ENCODE measurements at regions not wholly inside any gene's neighbourhood (a gene's known extent, or its start where the extent isn't known, plus 50 kb on each side); places are given as distances from the start of the nearest gene placed in this dataset.
"Not testable (repeated sequence)": the region's sequence is repeated elsewhere in the genome, so short reads cannot be mapped to it uniquely, and the experiment has no call there.

DNA sequence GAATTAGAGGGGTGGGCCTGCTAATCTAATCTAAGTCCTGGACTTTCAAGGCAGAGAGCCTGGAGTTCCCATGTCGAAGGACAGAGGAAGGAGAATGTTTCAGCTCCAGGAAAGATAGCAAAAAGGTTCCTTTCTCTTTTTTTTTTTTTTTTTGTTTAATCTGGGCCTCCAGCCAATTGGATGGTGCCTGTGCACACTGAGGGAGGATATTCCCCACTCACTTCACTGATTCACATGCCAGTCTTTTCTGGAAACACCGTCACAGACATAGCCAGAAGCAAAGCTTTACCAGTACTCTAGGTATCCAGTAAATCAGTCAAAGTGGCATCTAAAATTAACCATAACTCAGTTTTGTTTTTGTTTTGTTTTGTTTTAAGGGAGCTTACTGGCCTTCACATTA is 721.1 kb downstream of the TENT5A start:
- no peak overlapping the region for H3K4me3 ChIP-seq (ENCODE audit: low read length)

DNA sequence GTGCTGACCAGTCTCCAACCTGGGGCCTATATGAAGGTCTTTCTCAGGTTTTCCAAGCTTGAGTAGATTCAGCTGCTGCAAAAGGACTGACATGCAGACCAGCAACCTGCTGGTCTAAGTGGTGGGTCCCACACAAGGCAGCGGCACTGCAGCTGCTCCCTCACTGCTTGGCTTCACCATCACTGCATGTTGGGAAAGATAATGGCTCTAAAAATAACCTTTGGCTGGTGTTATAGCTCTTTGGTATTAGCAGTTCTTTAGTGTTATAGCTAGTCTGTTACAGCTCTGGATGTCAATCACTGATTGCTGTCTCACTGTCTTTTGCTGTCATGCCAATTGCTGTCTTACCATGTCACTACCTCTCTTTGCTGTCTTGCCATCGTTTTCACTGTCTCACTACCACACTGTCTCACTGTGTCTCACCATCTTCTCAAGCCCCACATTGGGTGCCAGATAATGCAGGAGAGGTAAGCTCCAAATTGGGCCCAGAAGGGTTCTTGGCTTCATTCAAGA is 726.4 kb downstream of the TENT5A start:
- no peak overlapping the region for H3K4me3 ChIP-seq (ENCODE audit: low read length)
- no peaks in the 10 kb centered on the region for H3K27me3 ChIP-seq (ENCODE audit: control insufficient read depth, insufficient read depth, low read length)
- H3K9me3 ChIP-seq (replicated peaks; ENCODE audit: low read length), result no peaks in the 10 kb centered on the region
- H3K9ac ChIP-seq (ENCODE audit: low read depth, low read length), result no peak overlapping the region
- H3K4me2 ChIP-seq (ENCODE audit: low read length), result no peak overlapping the region
- H3K36me3 ChIP-seq (ENCODE audit: insufficient read depth, low read length), result no peaks in the 10 kb centered on the region
- no peaks in the 10 kb centered on the region for H3K4me1 ChIP-seq (ENCODE audit: control insufficient read depth, insufficient read depth, low read length)

More for the DNA sequence above, 721.1 kb downstream of the TENT5A start:
- no peaks in the 10 kb centered on the region for H3K27me3 ChIP-seq (ENCODE audit: control insufficient read depth, insufficient read depth, low read length)
- H3K4me2 ChIP-seq (ENCODE audit: low read length), result no peak overlapping the region
- no peaks in the 10 kb centered on the region for H3K4me1 ChIP-seq (ENCODE audit: control insufficient read depth, insufficient read depth, low read length)
- no peak overlapping the region for H3K9ac ChIP-seq (ENCODE audit: low read depth, low read length)
- no peaks in the 10 kb centered on the region for H3K36me3 ChIP-seq (ENCODE audit: insufficient read depth, low read length)
- no peaks in the 10 kb centered on the region for H3K9me3 ChIP-seq (replicated peaks; ENCODE audit: low read length)

DNA sequence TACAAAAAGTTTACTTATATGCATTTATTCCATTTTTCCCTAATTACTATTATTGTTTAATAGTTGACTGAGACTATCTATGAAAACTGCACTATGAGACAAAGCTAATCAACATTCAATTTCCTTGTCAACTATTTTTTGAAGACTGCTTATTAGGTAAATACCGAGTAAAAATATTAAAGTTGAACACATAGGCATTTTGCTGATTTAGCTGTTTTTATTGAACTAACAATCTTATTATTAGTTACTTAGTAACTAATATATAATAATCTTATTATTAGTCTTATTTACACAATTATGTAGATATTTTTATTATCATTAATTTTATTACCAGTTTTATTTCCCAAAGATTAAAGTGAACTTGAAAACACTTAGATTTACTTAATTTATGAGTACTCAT is 728.8 kb downstream of the TENT5A start:
- Histone ChIP-seq H3K9ac (ENCODE audit: low read depth, low read length) (no peak overlapping the region), H3K9me3 (replicated peaks; ENCODE audit: low read length) (no peaks in the 10 kb centered on the region), H3K36me3 (ENCODE audit: insufficient read depth, low read length) (no peaks in the 10 kb centered on the region), H3K4me1 (ENCODE audit: control insufficient read depth, insufficient read depth, low read length) (no peaks in the 10 kb centered on the region), H3K27me3 (ENCODE audit: control insufficient read depth, insufficient read depth, low read length) (no peaks in the 10 kb centered on the region), H3K4me2 (ENCODE audit: low read length) (no peak overlapping the region), H3K4me3 (ENCODE audit: low read length) (no peak overlapping the region)

DNA sequence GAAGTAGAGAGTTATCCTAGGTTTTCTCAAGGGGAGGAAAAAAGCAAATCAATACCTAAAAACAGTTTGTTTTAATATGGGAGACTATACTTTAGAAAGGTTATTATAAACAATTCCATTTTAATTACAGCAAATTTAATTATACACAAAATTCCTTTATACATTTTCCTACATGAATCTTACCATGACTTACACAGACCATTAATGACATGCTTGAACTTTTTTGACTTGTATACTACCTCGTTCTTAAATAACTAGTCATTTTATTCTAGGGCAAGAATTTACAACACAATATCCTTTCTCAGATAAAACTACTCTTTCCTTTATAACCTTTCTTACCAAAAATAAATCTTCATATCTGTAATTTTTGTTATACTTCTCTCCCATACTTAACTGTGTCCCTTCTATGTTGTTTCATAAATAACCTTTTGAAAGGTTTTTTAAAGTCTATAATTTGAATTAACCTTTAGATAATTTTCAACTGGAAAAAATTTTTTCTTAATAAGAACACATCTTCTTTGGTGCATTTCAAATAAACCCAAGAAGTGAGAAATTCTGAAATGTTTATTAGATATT is 729.4 kb downstream of the TENT5A start:
- Histone ChIP-seq H3K4me2 (ENCODE audit: low read length) (no peak overlapping the region), H3K9me3 (replicated peaks; ENCODE audit: low read length) (no peaks in the 10 kb centered on the region), H3K4me1 (ENCODE audit: control insufficient read depth, insufficient read depth, low read length) (no peaks in the 10 kb centered on the region), H3K9ac (ENCODE audit: low read depth, low read length) (no peak overlapping the region), H3K4me3 (ENCODE audit: low read length) (no peak overlapping the region), H3K36me3 (ENCODE audit: insufficient read depth, low read length) (no peaks in the 10 kb centered on the region), H3K27me3 (ENCODE audit: control insufficient read depth, insufficient read depth, low read length) (no peaks in the 10 kb centered on the region)

DNA sequence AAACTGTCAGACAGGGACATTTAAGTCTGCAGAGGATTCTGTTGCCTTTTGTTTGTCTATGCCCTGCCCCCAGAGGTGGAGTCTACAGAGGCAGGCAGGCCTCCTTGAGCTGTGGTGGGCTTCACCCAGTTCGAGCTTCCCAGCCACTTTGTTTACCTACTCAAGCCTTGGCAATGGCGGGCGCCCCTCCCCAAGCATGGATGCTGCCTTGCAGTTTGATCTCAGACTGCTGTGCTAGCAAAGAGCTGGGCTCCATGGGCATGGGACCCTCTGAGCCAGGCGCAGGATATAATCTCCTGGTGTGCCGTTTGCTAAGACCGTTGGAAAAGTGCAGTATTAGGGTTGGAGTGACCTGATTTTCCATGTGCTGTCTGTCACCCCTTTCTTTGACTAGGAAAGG is 734.9 kb downstream of the TENT5A start:
- H3K4me1 ChIP-seq (ENCODE audit: control insufficient read depth, insufficient read depth, low read length); H3K4me2 ChIP-seq (ENCODE audit: low read length); H3K4me3 ChIP-seq (ENCODE audit: low read length); H3K27me3 ChIP-seq (ENCODE audit: control insufficient read depth, insufficient read depth, low read length); H3K9me3 ChIP-seq (replicated peaks; ENCODE audit: low read length); H3K9ac ChIP-seq (ENCODE audit: low read depth, low read length); H3K36me3 ChIP-seq (ENCODE audit: insufficient read depth, low read length): not testable (repeated sequence)

DNA sequence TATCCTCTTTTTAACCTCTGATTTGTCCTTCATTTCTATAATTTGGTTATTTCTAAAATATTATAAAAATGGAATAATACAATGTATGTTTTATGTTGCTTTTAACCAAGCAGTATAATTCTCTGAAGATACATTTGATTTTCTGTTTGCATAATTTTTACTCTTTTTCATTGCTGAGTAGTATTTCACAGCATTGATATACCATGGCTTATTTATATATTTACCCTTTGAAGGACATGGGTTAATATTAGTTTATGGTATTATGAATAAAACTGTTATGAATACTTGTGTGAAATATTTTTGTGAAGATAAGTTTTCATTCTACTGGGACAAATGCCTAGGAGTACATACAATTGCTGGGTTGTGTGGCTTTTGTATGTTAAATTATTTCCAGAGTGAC is 748.6 kb downstream of the TENT5A start:
- Histone ChIP-seq H3K9ac (ENCODE audit: low read depth, low read length) (no peak overlapping the region), H3K4me1 (ENCODE audit: control insufficient read depth, insufficient read depth, low read length) (peaks cover 5% of the 10 kb centered on the region), H3K4me2 (ENCODE audit: low read length) (no peak overlapping the region), H3K9me3 (replicated peaks; ENCODE audit: low read length) (no peaks in the 10 kb centered on the region), H3K27me3 (ENCODE audit: control insufficient read depth, insufficient read depth, low read length) (no peaks in the 10 kb centered on the region), H3K36me3 (ENCODE audit: insufficient read depth, low read length) (no peaks in the 10 kb centered on the region), H3K4me3 (ENCODE audit: low read length) (no peak overlapping the region)

DNA sequence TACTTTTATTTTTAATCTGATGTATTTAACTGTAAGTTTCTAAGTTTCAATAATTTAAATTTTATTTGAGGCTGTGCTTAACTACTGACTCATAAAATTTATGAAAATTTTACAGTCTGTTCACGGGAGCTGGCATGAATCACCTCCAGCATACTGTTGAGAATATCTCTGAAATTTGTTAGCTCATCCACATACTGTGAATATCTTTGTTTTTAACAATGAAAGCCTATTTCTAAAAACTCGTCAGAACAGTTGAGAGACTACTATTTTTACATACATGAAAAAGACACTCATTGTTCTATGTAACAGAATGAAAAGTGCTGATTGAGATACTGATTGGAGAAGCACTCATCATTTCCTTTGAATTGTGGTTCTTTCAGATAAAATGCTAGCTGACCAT is 749.3 kb downstream of the TENT5A start:
- no peaks in the 10 kb centered on the region for H3K36me3 ChIP-seq (ENCODE audit: insufficient read depth, low read length)
- no peak overlapping the region for H3K4me2 ChIP-seq (ENCODE audit: low read length)
- H3K4me1 ChIP-seq (ENCODE audit: control insufficient read depth, insufficient read depth, low read length), result peaks cover 5% of the 10 kb centered on the region
- H3K9ac ChIP-seq (ENCODE audit: low read depth, low read length), result no peak overlapping the region
- H3K27me3 ChIP-seq (ENCODE audit: control insufficient read depth, insufficient read depth, low read length), result no peaks in the 10 kb centered on the region
- no peaks in the 10 kb centered on the region for H3K9me3 ChIP-seq (replicated peaks; ENCODE audit: low read length)
- no peak overlapping the region for H3K4me3 ChIP-seq (ENCODE audit: low read length)

DNA sequence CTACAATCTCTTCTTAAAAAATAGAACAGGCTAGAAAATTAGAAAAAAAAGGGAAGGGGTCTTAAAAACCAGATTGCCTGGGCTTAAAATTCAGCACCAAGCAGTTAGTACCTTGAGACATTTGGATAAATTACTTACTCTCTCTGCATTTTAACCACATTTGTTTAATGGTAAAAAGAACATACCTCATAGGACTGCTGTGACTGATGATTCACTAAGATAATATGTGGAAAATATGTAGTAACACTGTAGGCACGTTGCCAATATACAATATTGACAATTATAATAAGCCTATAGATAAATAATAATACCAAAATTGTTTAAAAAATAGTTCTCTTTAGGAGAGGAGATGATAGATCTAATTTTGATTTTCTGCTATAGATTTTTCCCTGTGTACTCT is 750.4 kb downstream of the TENT5A start:
- Histone ChIP-seq H3K36me3 (ENCODE audit: insufficient read depth, low read length) (no peaks in the 10 kb centered on the region), H3K27me3 (ENCODE audit: control insufficient read depth, insufficient read depth, low read length) (no peaks in the 10 kb centered on the region), H3K9me3 (replicated peaks; ENCODE audit: low read length) (no peaks in the 10 kb centered on the region)

DNA sequence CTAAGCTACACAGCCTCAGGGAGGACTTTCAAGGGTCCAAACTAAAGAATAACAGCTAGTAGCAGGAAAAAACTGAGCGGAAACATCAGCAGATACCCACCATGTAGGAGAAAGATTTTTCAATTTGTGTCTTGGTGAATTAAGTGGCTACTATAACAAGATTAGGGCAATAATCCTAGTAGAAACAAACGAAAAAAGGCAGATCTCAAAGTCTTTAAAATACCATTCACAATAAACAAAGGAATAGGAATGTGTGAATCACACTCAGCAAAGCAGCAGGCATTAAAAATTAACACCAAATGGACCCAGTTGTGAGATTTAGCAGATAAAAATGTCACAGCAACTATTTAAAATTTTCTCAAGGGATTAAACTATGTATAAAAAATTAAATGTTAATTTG is 761.2 kb downstream of the TENT5A start:
- no peaks in the 10 kb centered on the region for H3K27me3 ChIP-seq (ENCODE audit: control insufficient read depth, insufficient read depth, low read length)
- no peak overlapping the region for H3K9ac ChIP-seq (ENCODE audit: low read depth, low read length)
- no peak overlapping the region for H3K4me3 ChIP-seq (ENCODE audit: low read length)
- H3K36me3 ChIP-seq (ENCODE audit: insufficient read depth, low read length), result no peaks in the 10 kb centered on the region
- H3K9me3 ChIP-seq (replicated peaks; ENCODE audit: low read length), result no peaks in the 10 kb centered on the region
- H3K4me2 ChIP-seq (ENCODE audit: low read length), result no peak overlapping the region
- no peaks in the 10 kb centered on the region for H3K4me1 ChIP-seq (ENCODE audit: control insufficient read depth, insufficient read depth, low read length)

More for the DNA sequence above, 750.4 kb downstream of the TENT5A start:
- peaks cover 5% of the 10 kb centered on the region for H3K4me1 ChIP-seq (ENCODE audit: control insufficient read depth, insufficient read depth, low read length)
- no peak overlapping the region for H3K4me3 ChIP-seq (ENCODE audit: low read length)
- no peak overlapping the region for H3K9ac ChIP-seq (ENCODE audit: low read depth, low read length)
- no peak overlapping the region for H3K4me2 ChIP-seq (ENCODE audit: low read length)

DNA sequence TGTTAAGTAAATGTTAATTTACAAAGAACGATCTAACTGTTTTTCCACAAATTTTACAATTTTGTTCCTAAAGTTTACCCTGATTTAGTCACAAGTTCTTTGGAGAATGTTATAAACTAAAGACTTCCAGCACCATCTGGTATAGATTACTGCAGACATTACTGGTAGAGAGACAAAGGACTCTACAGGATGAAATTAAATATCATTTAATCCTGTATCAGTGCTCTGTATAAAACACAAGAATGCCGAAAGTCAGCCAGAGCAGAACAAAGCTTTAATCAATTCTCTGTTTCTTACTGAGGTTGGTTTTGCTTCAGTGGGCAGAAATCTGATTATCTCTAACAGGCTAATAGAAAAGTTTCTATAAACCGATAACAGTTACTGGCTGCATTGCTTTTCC is 763.6 kb downstream of the TENT5A start:
- Histone ChIP-seq H3K4me3 (ENCODE audit: low read length) (no peak overlapping the region), H3K4me1 (ENCODE audit: control insufficient read depth, insufficient read depth, low read length) (no peaks in the 10 kb centered on the region), H3K9ac (ENCODE audit: low read depth, low read length) (no peak overlapping the region), H3K9me3 (replicated peaks; ENCODE audit: low read length) (no peaks in the 10 kb centered on the region), H3K4me2 (ENCODE audit: low read length) (no peak overlapping the region), H3K27me3 (ENCODE audit: control insufficient read depth, insufficient read depth, low read length) (no peaks in the 10 kb centered on the region), H3K36me3 (ENCODE audit: insufficient read depth, low read length) (no peaks in the 10 kb centered on the region)

DNA sequence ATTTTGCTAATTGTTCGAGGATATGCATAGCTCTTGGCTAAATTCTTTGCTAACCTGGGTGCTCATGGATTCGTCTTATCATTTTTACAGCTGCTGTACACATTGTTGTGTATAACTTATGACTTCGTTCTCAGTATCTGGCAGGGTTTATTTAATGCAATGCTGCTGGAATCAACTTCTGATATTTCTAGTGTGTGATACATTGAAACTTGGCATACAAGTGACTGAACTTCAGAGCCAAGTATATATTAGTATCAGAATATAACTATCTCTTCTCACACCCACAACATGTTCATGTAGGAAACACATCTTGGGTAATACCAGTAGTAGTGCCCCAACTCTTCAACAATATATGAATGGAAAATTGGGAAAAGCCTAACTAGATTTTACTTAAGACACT is 764.2 kb downstream of the TENT5A start:
- Histone ChIP-seq H3K4me2 (ENCODE audit: low read length) (no peak overlapping the region), H3K27me3 (ENCODE audit: control insufficient read depth, insufficient read depth, low read length) (no peaks in the 10 kb centered on the region), H3K9ac (ENCODE audit: low read depth, low read length) (no peak overlapping the region), H3K4me3 (ENCODE audit: low read length) (no peak overlapping the region), H3K9me3 (replicated peaks; ENCODE audit: low read length) (no peaks in the 10 kb centered on the region), H3K4me1 (ENCODE audit: control insufficient read depth, insufficient read depth, low read length) (no peaks in the 10 kb centered on the region), H3K36me3 (ENCODE audit: insufficient read depth, low read length) (no peaks in the 10 kb centered on the region)

DNA sequence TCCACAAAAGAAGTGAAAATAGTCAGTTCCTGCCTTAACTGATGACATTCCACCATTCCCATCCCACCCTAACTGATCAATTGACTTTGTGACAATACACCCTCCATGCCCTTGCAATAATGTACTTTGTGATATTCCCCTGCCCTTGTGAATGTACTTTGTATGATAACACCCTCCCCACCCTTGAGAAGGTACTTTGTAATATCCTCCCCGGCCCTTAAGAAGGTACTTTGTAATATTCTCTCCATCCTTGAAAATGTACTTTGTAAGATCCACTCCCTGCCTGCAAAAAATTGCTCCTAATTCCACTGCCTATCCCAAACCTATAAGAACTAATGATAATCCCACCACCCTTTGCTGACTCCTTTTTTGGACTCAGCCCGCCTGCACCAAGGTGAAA is 771.3 kb downstream of the TENT5A start:
- H3K9ac ChIP-seq (ENCODE audit: low read depth, low read length); H3K36me3 ChIP-seq (ENCODE audit: insufficient read depth, low read length); H3K4me3 ChIP-seq (ENCODE audit: low read length); H3K4me1 ChIP-seq (ENCODE audit: control insufficient read depth, insufficient read depth, low read length); H3K4me2 ChIP-seq (ENCODE audit: low read length); H3K9me3 ChIP-seq (replicated peaks; ENCODE audit: low read length); H3K27me3 ChIP-seq (ENCODE audit: control insufficient read depth, insufficient read depth, low read length): not testable (repeated sequence)
